ENCODE measurements at regions not wholly inside any gene's neighbourhood (a gene's known extent, or its start where the extent isn't known, plus 50 kb on each side); places are given as distances from the start of the nearest gene placed in this dataset.
A peak's percentile ranks its signal among the peaks of the same experiment; 100 is the strongest.

GRCh38 chr9:95756101-95756500 is 119.4 kb upstream of the ERCC6L2 start:
- Histone ChIP-seq H3K36me3 (ENCODE audit: insufficient read depth) (no peaks in the 10 kb centered on the region), H3K27ac (ENCODE audit: low read depth) (no peak overlapping the region), H3K27me3 (ENCODE audit: insufficient read depth) (peaks cover 41% of the 10 kb centered on the region), H3K79me2 (replicated peaks; ENCODE audit: insufficient read depth) (no peaks in the 10 kb centered on the region), H3K9me2 (ENCODE audit: insufficient read depth) (no peaks in the 10 kb centered on the region), H3K4me2 (peak overlapping the region; percentile 62; the same call in 1 of the 2 replicates), H4K20me1 (replicated peaks; ENCODE audit: insufficient read depth) (no peaks in the 10 kb centered on the region), H3K4me1 (ENCODE audit: insufficient read depth) (peaks cover 46% of the 10 kb centered on the region), H3F3A (replicated peaks; ENCODE audit: low read depth) (no peaks in the 10 kb centered on the region), H2AFZ (no peak overlapping the region), H3K4me3 (no peak overlapping the region)
- H3K36me3 Mint-ChIP-seq (ENCODE audit: low read depth), result no peaks in the 10 kb centered on the region
- H3K27ac Mint-ChIP-seq, result no peak overlapping the region
- H3K27me3 Mint-ChIP-seq (ENCODE audit: insufficient read depth, low read depth, poor library complexity), result peaks cover 24% of the 10 kb centered on the region
- DNase-seq (ENCODE audit: low spot score) (no peak), ATAC-seq (no peak)
- no peaks in the 10 kb centered on the region for H3K9me3 Mint-ChIP-seq
- H3K4me1 Mint-ChIP-seq, result peaks cover 57% of the 10 kb centered on the region
- H3K4me3 Mint-ChIP-seq, result 0 out of 3 replicates have a peak overlapping the region, but pooled peaks have one; percentile 3
- no peak for TF ChIP-seq STAT1 (IDR thresholded peaks at IDR 0.05; ENCODE audit: unreplicated experiment)
- no peak for TF ChIP-seq NANOG (IDR thresholded peaks at IDR 0.05; ENCODE audit: borderline replicate concordance)
- TF ChIP-seq, protein P1, sequence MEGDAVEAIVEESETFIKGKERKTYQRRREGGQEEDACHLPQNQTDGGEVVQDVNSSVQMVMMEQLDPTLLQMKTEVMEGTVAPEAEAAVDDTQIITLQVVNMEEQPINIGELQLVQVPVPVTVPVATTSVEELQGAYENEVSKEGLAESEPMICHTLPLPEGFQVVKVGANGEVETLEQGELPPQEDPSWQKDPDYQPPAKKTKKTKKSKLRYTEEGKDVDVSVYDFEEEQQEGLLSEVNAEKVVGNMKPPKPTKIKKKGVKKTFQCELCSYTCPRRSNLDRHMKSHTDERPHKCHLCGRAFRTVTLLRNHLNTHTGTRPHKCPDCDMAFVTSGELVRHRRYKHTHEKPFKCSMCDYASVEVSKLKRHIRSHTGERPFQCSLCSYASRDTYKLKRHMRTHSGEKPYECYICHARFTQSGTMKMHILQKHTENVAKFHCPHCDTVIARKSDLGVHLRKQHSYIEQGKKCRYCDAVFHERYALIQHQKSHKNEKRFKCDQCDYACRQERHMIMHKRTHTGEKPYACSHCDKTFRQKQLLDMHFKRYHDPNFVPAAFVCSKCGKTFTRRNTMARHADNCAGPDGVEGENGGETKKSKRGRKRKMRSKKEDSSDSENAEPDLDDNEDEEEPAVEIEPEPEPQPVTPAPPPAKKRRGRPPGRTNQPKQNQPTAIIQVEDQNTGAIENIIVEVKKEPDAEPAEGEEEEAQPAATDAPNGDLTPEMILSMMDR (conservative IDR thresholded peaks at IDR 0.05; ENCODE audit: low read depth in 2 of 2), result no peak
- TF ChIP-seq CREB1 (CRISPR knock-in tag; IDR thresholded peaks at IDR 0.05; ENCODE audit: low read depth), result no peak
- no peak for TF ChIP-seq POLR2AphosphoS5 (IDR thresholded peaks at IDR 0.05; ENCODE audit: low read depth)
- TF ChIP-seq ZNF114 (CRISPR knock-in tag; IDR thresholded peaks at IDR 0.05), result no peak

DNA sequence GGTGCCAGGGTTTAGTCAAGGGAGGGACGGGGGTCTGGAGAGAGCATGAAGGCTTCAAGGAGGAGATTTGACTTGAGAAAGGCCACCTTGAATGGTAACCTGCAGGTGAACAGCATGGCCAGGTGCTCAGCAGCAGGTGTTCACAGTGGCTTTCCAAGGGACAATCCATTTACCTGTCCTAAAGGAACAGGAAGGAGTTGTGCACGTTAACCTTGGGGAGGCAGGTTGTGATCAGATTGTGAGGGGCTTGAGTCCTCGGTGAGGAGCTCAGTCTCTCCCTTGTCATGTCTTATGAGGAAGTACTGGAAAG is 120.1 kb upstream of the ERCC6L2 start:
- Histone ChIP-seq H3K4me3 (peak overlapping the region; percentile 36), H4K20me1 (replicated peaks; ENCODE audit: insufficient read depth) (no peaks in the 10 kb centered on the region), H3K27ac (ENCODE audit: low read depth) (no peak overlapping the region), H3K4me2 (peak overlapping the region; percentile 62), H3K4me1 (ENCODE audit: insufficient read depth) (peaks cover 51% of the 10 kb centered on the region), H2AFZ (no peak overlapping the region), H3K27me3 (ENCODE audit: insufficient read depth) (peaks cover 44% of the 10 kb centered on the region), H3F3A (replicated peaks; ENCODE audit: low read depth) (no peaks in the 10 kb centered on the region), H3K79me2 (replicated peaks; ENCODE audit: insufficient read depth) (no peaks in the 10 kb centered on the region), H3K36me3 (ENCODE audit: insufficient read depth) (no peaks in the 10 kb centered on the region), H3K9me2 (ENCODE audit: insufficient read depth) (no peaks in the 10 kb centered on the region)
- Mint-ChIP-seq H3K4me3 (peak overlapping the region; percentile 68; the same call in 1 of the 3 replicates), H3K27me3 (ENCODE audit: insufficient read depth, low read depth, poor library complexity) (peaks cover 24% of the 10 kb centered on the region), H3K27ac (peak overlapping the region; percentile 12; the same call in 1 of the 2 replicates), H3K4me1 (peaks cover 56% of the 10 kb centered on the region), H3K36me3 (ENCODE audit: low read depth) (no peaks in the 10 kb centered on the region), H3K9me3 (no peaks in the 10 kb centered on the region)
- DNase-seq (ENCODE audit: low spot score), result no peak
- ATAC-seq, result no peak
- TF ChIP-seq POLR2AphosphoS5 (IDR thresholded peaks at IDR 0.05; ENCODE audit: low read depth), result no peak
- no peak for TF ChIP-seq ZNF114 (CRISPR knock-in tag; IDR thresholded peaks at IDR 0.05)
- no peak for TF ChIP-seq EZH2phosphoT487 (IDR thresholded peaks at IDR 0.05; ENCODE audit: unreplicated experiment)
- TF ChIP-seq REST (IDR thresholded peaks at IDR 0.05; ENCODE audit: unreplicated experiment), result no peak
- TF ChIP-seq, protein P1 (conservative IDR thresholded peaks at IDR 0.05; ENCODE audit: low read depth in 2 of 2), result no peak

All from GM23338 (cell line).